ENCODE measurements at regions not wholly inside any gene's neighbourhood (a gene's known extent, or its start where the extent isn't known, plus 50 kb on each side); places are given as distances from the start of the nearest gene placed in this dataset.

GRCh38 chr9:75454891-75455290, 366.6 kb downstream of the OSTF1 start:
- TF ChIP-seq POLR2AphosphoS5 (IDR thresholded peaks at IDR 0.05) = no peak
- TF ChIP-seq CTCF (IDR thresholded peaks at IDR 0.05) = no peak
- no peak for TF ChIP-seq POLR2A (IDR thresholded peaks at IDR 0.05)
- TF ChIP-seq EP300 (IDR thresholded peaks at IDR 0.05) = no peak

All from stomach (tissue), 4 donors.